Naive thymus-derived CD4-positive, alpha-beta T cell (primary cell): ENCODE measurements at regions not wholly inside any gene's neighbourhood (a gene's known extent, or its start where the extent isn't known, plus 50 kb on each side); places are given as distances from the start of the nearest gene placed in this dataset.

Experiments
- ATAC-seq: fragments of 150-1000 bp; cut with Tn5 transposase; 2 replicates; pipeline ENCODE4 v1.10.0; 2021; ENCODE audit warnings: mild to moderate bottlenecking, moderate library complexity
- CTCF ChIA-PET: fragments of 350-600 bp; sonication (Branson Sonifier 250); formaldehyde crosslinking; loops from one replicate; lab custom pipeline; 2021; ENCODE audit warnings: antibody characterized with exemption; lab: Charles Lee
- POLR2A ChIA-PET: fragments of 350-600 bp; sonication (Branson Sonifier 250); formaldehyde crosslinking; loops from one replicate; lab custom pipeline; 2021; ENCODE audit warnings: antibody characterized with exemption, inconsistent platforms; lab: Charles Lee
- DNase-seq, 9 donors: peaks; one replicate each; pipeline versions ENCODE4 v3.0.0 to v3.0.0-alpha.2; 2020 to 2022; ENCODE audit warnings: mixed read lengths in 1 of 9
- H3K27ac ChIP-seq: one replicate; pipeline ENCODE4 v1.7.0; 2013; ENCODE audit warnings: mild to moderate bottlenecking, low read depth, low read length, moderate library complexity
- H3K27me3 ChIP-seq, 2 donors: one replicate each; pipeline ENCODE4 v1.7.0; 2013; ENCODE audit warnings: low read length in 2 of 2, mild to moderate bottlenecking in 2 of 2, moderate library complexity in 2 of 2; ENCODE audit not compliant: control insufficient read depth in 2 of 2, insufficient read depth in 2 of 2
- H3K36me3 ChIP-seq, 3 experiments: 1 replicate in 2 of 3; 2 replicates in 1 of 3; pipeline ENCODE4 v1.7.0; 2013; ENCODE audit warnings: low read length in 3 of 3, mild to moderate bottlenecking in 3 of 3, moderate library complexity in 1 of 3; ENCODE audit not compliant: insufficient read depth in 3 of 3, control insufficient read depth in 2 of 3
- H3K4me1 ChIP-seq, 2 donors: one replicate each; pipeline ENCODE4 v1.7.0; 2013; ENCODE audit warnings: low read length in 2 of 2, mild to moderate bottlenecking in 2 of 2, moderate library complexity in 1 of 2; ENCODE audit not compliant: control insufficient read depth in 2 of 2, insufficient read depth in 2 of 2
- H3K4me3 ChIP-seq: 2 replicates; pipeline ENCODE4 v1.7.0; 2013; ENCODE audit warnings: mild to moderate bottlenecking, low read length
- H3K9me3 ChIP-seq, 3 experiments: 1 replicate in 2 of 3; 2 replicates in 1 of 3; pipeline ENCODE4 v1.7.0; 2013; ENCODE audit warnings: low read length in 3 of 3; ENCODE audit not compliant: control insufficient read depth in 2 of 3
- H3K27ac Mint-ChIP-seq, 9 donors: one replicate each; pipeline ENCODE4 v1.8.0; 2020 to 2022; ENCODE audit warnings: mixed read lengths in 9 of 9, mild to moderate bottlenecking in 8 of 9, moderate library complexity in 5 of 9, inconsistent platforms in 2 of 9
- H3K27me3 Mint-ChIP-seq, 5 donors: one replicate each; pipeline ENCODE4 v1.8.0; 2021 to 2022; ENCODE audit warnings: mixed read lengths in 5 of 5, mild to moderate bottlenecking in 1 of 5
- H3K36me3 Mint-ChIP-seq, 5 donors: one replicate each; pipeline ENCODE4 v1.8.0; 2020 to 2022; ENCODE audit warnings: mixed read lengths in 5 of 5, mild to moderate bottlenecking in 3 of 5, inconsistent platforms in 1 of 5
- H3K4me1 Mint-ChIP-seq, 7 donors: one replicate each; pipeline ENCODE4 v1.8.0; 2020 to 2022; ENCODE audit warnings: mixed read lengths in 7 of 7, mild to moderate bottlenecking in 3 of 7, inconsistent platforms in 1 of 7
- H3K4me3 Mint-ChIP-seq, 10 donors: one replicate each; pipeline ENCODE4 v1.8.0; 2020 to 2022; ENCODE audit warnings: mild to moderate bottlenecking in 10 of 10, mixed read lengths in 10 of 10, moderate library complexity in 6 of 10, inconsistent platforms in 2 of 10
- H3K9me3 Mint-ChIP-seq, 11 donors: one replicate each; pipeline ENCODE4 v1.8.0; 2020 to 2022; ENCODE audit warnings: mixed read lengths in 11 of 11, mild to moderate bottlenecking in 4 of 11, inconsistent platforms in 1 of 11, moderate library complexity in 1 of 11
- intact Hi-C, 2 donors: fragments of 100-400 bp; cut with micrococcal nuclease; formaldehyde crosslinking; loops; one replicate each; pipeline ENCODE4 v1.15.1; 2023

DNA sequence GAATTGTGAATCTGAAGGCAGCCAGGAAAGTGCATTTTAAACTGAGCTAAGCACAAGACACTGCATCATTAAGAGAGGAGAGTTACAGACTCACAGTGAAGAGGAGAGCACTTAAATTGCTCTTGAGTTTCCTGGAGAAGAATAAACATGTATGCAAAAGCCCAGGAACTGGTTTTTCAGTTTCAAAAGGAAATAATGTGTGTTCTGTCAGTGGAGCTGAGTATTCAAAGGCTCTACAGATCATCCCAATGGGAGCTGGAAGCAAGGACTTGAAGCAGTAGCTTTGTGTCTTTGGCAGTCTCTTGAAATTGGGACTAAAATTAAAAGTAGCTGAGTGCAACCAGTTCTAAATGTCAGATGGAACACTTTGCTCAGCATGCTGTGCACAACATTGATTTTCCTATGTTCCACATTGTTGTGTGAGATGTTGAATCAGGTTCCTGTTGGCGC is 147.5 kb upstream of the ANK2 start:
- H3K36me3 Mint-ChIP-seq, result no peaks in the 10 kb centered on the region
- POLR2A ChIA-PET, result no interaction called here
- Histone ChIP-seq H3K27ac (no peak overlapping the region), H3K4me1 (no peaks in the 10 kb centered on the region), H3K9me3 (no peaks in the 10 kb centered on the region), H3K36me3 (no peaks in the 10 kb centered on the region), H3K27me3 (no peaks in the 10 kb centered on the region), H3K4me3 (no peak overlapping the region)
- H3K9me3 Mint-ChIP-seq, result peaks cover 0 to 4% (median 0%) of the 10 kb centered on the region in 11 donors
- ATAC-seq (no peak), DNase-seq (no peak)
- H3K4me1 Mint-ChIP-seq, result no peaks in the 10 kb centered on the region
- no peak overlapping the region for H3K4me3 Mint-ChIP-seq
- CTCF ChIA-PET, result no interaction called here
- H3K27ac Mint-ChIP-seq, result no peak overlapping the region
- peaks cover 8 to 66% (median 17%) of the 10 kb centered on the region in 5 donors for H3K27me3 Mint-ChIP-seq
- intact Hi-C loops, result no loop called here

DNA sequence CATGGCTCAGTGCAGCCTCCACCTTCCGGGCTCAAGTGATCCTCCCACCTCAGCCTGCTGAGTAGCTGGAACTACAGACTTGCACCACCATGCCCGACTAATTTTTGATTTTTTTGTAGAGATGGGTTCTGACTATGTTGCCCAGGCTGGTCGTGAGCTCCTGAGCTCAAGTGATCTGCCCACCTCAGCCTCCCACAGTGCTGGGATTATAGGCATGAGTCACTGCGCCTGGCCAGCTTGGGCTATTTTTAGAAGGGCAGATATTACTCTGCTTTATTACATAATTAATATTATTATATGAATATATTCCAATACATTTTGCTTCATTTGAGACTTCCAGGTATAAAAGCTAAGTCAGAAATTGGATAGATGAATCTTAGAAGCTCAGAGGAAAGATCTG is 143.7 kb upstream of the ANK2 start:
- ChIA-PET POLR2A (no interaction called here), CTCF (no interaction called here)
- ATAC-seq (no peak), DNase-seq (no peak)
- Histone ChIP-seq H3K9me3 (no peaks in the 10 kb centered on the region), H3K4me3 (no peak overlapping the region), H3K27me3 (no peaks in the 10 kb centered on the region), H3K4me1 (no peaks in the 10 kb centered on the region), H3K27ac (no peak overlapping the region), H3K36me3 (no peaks in the 10 kb centered on the region)
- Mint-ChIP-seq H3K9me3 (peaks cover 0 to 4% (median 0%) of the 10 kb centered on the region in 11 donors), H3K27me3 (peaks cover 8 to 40% (median 19%) of the 10 kb centered on the region in 5 donors), H3K4me1 (peaks cover 3 to 7% (median 5%) of the 10 kb centered on the region in 7 donors), H3K4me3 (no peak overlapping the region), H3K27ac (no peak overlapping the region), H3K36me3 (no peaks in the 10 kb centered on the region)
- intact Hi-C loops, result no loop called here

DNA sequence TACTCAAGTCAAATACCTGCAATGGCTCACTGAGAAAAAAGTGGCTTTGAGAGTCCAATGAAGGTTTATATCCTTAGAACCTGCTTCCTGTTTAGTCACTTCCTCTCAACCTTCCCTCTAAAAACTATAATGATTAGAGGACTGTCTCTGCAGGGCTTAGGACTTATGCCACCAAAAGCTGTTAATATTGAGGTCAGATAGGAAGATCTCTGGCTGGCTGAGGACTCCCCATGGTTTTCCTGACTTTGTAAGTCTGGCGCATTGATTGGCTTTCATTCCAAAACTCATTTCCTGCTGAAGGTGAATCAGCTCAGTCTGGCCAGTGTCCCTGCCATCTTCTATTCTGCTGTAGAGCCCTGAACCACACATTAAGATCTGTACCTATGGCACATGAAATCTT is 140.9 kb upstream of the ANK2 start:
- CTCF ChIA-PET, result no interaction called here
- H3K27me3 Mint-ChIP-seq, result peaks cover 5 to 21% (median 16%) of the 10 kb centered on the region in 5 donors
- H3K9me3 ChIP-seq, result no peaks in the 10 kb centered on the region

DNA sequence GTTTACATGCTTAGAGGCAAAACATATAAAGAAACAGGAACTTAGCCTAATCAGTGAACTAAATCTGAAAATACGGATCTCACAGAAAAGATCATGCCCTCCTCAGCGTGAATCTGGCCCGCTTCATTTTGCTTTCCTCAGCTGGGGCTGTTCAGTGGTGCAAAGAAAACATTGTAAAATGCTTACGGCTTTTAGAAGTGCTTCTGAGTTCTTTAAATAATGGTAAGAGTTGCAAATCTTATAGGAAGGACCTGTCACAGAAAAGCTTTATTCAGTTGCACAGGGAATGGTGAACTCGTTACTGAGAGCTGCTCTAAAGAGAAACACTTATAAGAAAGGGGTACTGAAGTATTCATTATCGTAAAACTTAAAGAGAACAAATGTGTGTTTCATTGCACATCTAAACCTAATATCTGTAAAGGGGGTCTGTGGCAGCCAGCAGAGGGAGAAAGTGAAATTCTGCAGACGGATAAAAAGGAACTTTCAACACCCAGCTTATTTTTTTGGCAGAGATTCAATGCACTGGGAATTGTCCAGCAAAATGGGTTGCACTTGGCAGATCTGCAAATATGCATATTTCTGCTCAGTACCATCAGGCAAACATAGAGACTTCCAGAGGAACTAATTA is 139.2 kb upstream of the ANK2 start:
- intact Hi-C loops, result no loop called here
- peak overlapping the region in 7 of 10 donors; percentile 2 to 50 (median 27) for H3K4me3 Mint-ChIP-seq
- Histone ChIP-seq H3K9me3 (no peaks in the 10 kb centered on the region), H3K4me1 (no peaks in the 10 kb centered on the region), H3K4me3 (no peak overlapping the region), H3K27me3 (no peaks in the 10 kb centered on the region), H3K36me3 (no peaks in the 10 kb centered on the region), H3K27ac (no peak overlapping the region)
- DNase-seq, result no peak
- no peak for ATAC-seq
- ChIA-PET POLR2A (no interaction called here), CTCF (no interaction called here)
- H3K27ac Mint-ChIP-seq, result peak overlapping the region in 1 of 9 donors; percentile 5
- H3K9me3 Mint-ChIP-seq, result peaks cover 0 to 4% (median 0%) of the 10 kb centered on the region in 11 donors
- H3K36me3 Mint-ChIP-seq, result no peaks in the 10 kb centered on the region
- H3K27me3 Mint-ChIP-seq, result peaks cover 0 to 21% (median 15%) of the 10 kb centered on the region in 5 donors
- H3K4me1 Mint-ChIP-seq, result peaks cover 3 to 7% (median 5%) of the 10 kb centered on the region in 7 donors

More for the DNA sequence above, 140.9 kb upstream of the ANK2 start:
- Mint-ChIP-seq H3K36me3 (no peaks in the 10 kb centered on the region), H3K27ac (no peak overlapping the region), H3K4me3 (no peak overlapping the region), H3K9me3 (peaks cover 0 to 4% (median 0%) of the 10 kb centered on the region in 11 donors), H3K4me1 (peaks cover 3 to 7% (median 5%) of the 10 kb centered on the region in 7 donors)
- H3K4me1 ChIP-seq, result no peaks in the 10 kb centered on the region
- POLR2A ChIA-PET, result no interaction called here
- H3K4me3 ChIP-seq, result no peak overlapping the region
- H3K27ac ChIP-seq, result no peak overlapping the region
- DNase-seq (no peak), ATAC-seq (no peak)
- H3K36me3 ChIP-seq, result no peaks in the 10 kb centered on the region
- intact Hi-C loops, result no loop called here
- no peaks in the 10 kb centered on the region for H3K27me3 ChIP-seq

DNA sequence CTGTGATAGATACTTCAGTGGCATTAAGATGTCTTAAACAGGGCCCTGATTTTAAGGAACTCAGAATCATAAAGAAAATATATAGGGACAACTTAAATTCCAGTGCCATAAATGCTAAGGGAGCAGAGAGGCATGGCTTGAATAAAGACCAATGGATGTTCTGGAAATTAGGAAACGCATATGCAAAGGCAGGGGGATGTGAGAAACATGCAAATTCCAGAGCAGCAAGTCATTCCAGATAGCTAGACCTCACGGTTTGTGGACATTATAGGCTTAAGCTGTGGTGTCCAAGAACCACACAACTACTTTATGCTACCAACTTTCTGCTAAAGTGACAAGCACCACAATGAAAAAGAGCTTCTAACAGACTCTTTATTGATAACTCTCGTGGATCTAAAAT is 132.6 kb upstream of the ANK2 start:
- Mint-ChIP-seq H3K4me1 (no peaks in the 10 kb centered on the region), H3K27me3 (peaks cover 0 to 6% (median 5%) of the 10 kb centered on the region in 5 donors), H3K36me3 (no peaks in the 10 kb centered on the region), H3K27ac (no peak overlapping the region), H3K9me3 (no peaks in the 10 kb centered on the region), H3K4me3 (no peak overlapping the region)
- H3K27me3 ChIP-seq, result no peaks in the 10 kb centered on the region
- H3K27ac ChIP-seq, result no peak overlapping the region
- H3K4me3 ChIP-seq, result no peak overlapping the region
- no peaks in the 10 kb centered on the region for H3K36me3 ChIP-seq
- ChIA-PET CTCF (no interaction called here), POLR2A (no interaction called here)
- intact Hi-C loops, result no loop called here
- H3K9me3 ChIP-seq, result no peaks in the 10 kb centered on the region
- no peak for DNase-seq
- H3K4me1 ChIP-seq, result no peaks in the 10 kb centered on the region
- no peak for ATAC-seq

DNA sequence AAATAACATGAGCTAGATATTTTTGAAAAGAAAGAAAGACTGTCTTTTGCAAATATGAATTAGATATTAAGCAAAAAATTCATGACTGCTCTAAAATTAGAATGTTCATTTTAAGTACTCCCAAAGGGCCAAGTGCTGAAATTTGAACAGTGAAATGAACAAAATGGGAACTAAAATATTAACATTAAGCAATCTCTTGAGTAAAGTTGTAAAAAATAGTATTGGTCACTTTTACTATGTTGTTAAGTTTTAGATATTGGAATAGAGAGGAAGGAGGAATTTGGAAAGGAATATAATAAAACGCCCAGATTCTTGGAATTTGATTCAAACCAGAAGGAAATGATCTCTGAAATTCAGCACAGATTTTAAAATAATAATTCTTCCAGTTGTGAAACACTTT is 125.9 kb upstream of the ANK2 start:
- intact Hi-C loops, result no loop called here
- no peaks in the 10 kb centered on the region for H3K4me1 ChIP-seq
- ATAC-seq, result no peak
- Mint-ChIP-seq H3K27me3 (peaks cover 0 to 14% (median 3%) of the 10 kb centered on the region in 5 donors), H3K36me3 (no peaks in the 10 kb centered on the region), H3K27ac (no peak overlapping the region), H3K4me1 (no peaks in the 10 kb centered on the region), H3K4me3 (no peak overlapping the region), H3K9me3 (no peaks in the 10 kb centered on the region)
- H3K27me3 ChIP-seq, result no peaks in the 10 kb centered on the region
- no peak overlapping the region for H3K4me3 ChIP-seq
- no peak overlapping the region for H3K27ac ChIP-seq
- CTCF ChIA-PET, result interaction anchor here (0.7 kb wide), 1 partner anchor 12 kb away, joined by 5 read pairs; no protein-coding TSS in a partner anchor
- no peak for DNase-seq
- H3K36me3 ChIP-seq, result no peaks in the 10 kb centered on the region
- no peaks in the 10 kb centered on the region for H3K9me3 ChIP-seq
- POLR2A ChIA-PET, result no interaction called here

DNA sequence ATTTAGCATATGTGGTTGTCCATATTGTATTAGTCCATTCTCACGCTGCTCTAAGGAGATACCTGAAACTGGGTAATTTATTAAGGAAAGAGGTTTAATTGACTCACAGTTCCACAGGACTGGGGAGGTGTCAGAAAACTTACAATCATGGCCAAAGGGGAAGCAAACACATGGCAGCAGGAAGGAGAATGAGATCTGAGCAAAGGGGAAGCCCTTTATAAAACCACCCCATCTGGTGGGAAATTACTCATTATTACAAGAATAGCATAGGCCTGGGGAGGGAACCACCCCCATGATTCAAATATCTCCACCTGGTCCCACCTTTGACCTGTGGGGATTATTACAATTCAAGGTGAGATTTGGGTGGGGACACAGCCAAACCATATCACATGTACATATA is 122.6 kb upstream of the ANK2 start:
- Histone ChIP-seq H3K27me3 (no peaks in the 10 kb centered on the region), H3K4me3 (no peak overlapping the region), H3K4me1 (no peaks in the 10 kb centered on the region), H3K9me3 (no peaks in the 10 kb centered on the region), H3K36me3 (no peaks in the 10 kb centered on the region), H3K27ac (no peak overlapping the region)
- Mint-ChIP-seq H3K9me3 (peaks cover 0 to 3% (median 0%) of the 10 kb centered on the region in 11 donors), H3K4me3 (no peak overlapping the region), H3K36me3 (no peaks in the 10 kb centered on the region), H3K4me1 (no peaks in the 10 kb centered on the region), H3K27me3 (peaks cover 3 to 31% (median 15%) of the 10 kb centered on the region in 5 donors), H3K27ac (no peak overlapping the region)
- ATAC-seq (no peak), DNase-seq (no peak)
- POLR2A ChIA-PET, result no interaction called here
- intact Hi-C loops, result no loop called here
- CTCF ChIA-PET, result no interaction called here
